A673 (cell line): ENCODE measurements at regions not wholly inside any gene's neighbourhood (a gene's known extent, or its start where the extent isn't known, plus 50 kb on each side); places are given as distances from the start of the nearest gene placed in this dataset.
A peak's percentile ranks its signal among the peaks of the same experiment; 100 is the strongest.

Experiments used
- BruUV-seq: library from RNA; stranded (reverse); fragments of 400-500 nt; replicated peaks from 2 replicates; lab custom pipeline; 2021; lab: Mats Ljungman, UMichigan
- CTCF ChIA-PET: fragments of 300-600 bp; sonication (Branson Sonifier 250); formaldehyde crosslinking; loops from one replicate; lab custom pipeline; 2022; ENCODE audit warnings: antibody characterized with exemption; lab: Charles Lee
- POLR2A ChIA-PET: fragments of 300-600 bp; sonication (Branson Sonifier 250); formaldehyde crosslinking; loops from one replicate; lab custom pipeline; 2022; ENCODE audit warnings: antibody characterized with exemption; ENCODE audit not compliant: low non-redundant PET; lab: Charles Lee
- DNase-seq: peaks from one replicate; pipeline ENCODE4 v3.0.0-alpha.2; 2015; ENCODE audit warnings: low spot score
- H3K27ac ChIP-seq: fragments of 200-600 bp; sonication (generic); 2 replicates; pipeline ENCODE4 v1.5.1; 2016; ENCODE audit warnings: mixed run types, low read depth, mild to moderate bottlenecking, mixed read lengths, antibody characterized with exemption, low read length; ENCODE audit not compliant: poor library complexity, severe bottlenecking
- H3K27me3 ChIP-seq: fragments of 200-600 bp; sonication (generic); replicated peaks from 2 replicates; pipeline ENCODE4 v1.6.1; 2017; ENCODE audit warnings: mixed run types, low read depth, mild to moderate bottlenecking, mixed read lengths, antibody characterized with exemption, low read length; ENCODE audit not compliant: insufficient read depth, poor library complexity
- H3K36me3 ChIP-seq: fragments of 200-600 bp; sonication (generic); 2 replicates; pipeline ENCODE4 v1.6.1; 2016; ENCODE audit warnings: mixed run types, mild to moderate bottlenecking, mixed read lengths, antibody characterized with exemption, low read length; ENCODE audit not compliant: insufficient read depth, poor library complexity, severe bottlenecking
- H3K4me1 ChIP-seq: fragments of 200-600 bp; sonication (generic); 2 replicates; pipeline ENCODE4 v1.6.1; 2017; ENCODE audit warnings: mixed run types, mild to moderate bottlenecking, mixed read lengths, antibody characterized with exemption, low read length; ENCODE audit not compliant: insufficient read depth, poor library complexity, severe bottlenecking
- H3K4me3 ChIP-seq: fragments of 200-600 bp; sonication (generic); 2 replicates; pipeline ENCODE4 v1.5.1; 2016; ENCODE audit warnings: low read depth, mixed run types, mild to moderate bottlenecking, mixed read lengths, low read length; ENCODE audit not compliant: poor library complexity, severe bottlenecking
- H3K9me3 ChIP-seq: fragments of 200-600 bp; sonication (generic); 2 replicates; pipeline ENCODE4 v1.6.1; 2016; ENCODE audit warnings: mixed run types, low read depth, mild to moderate bottlenecking, mixed read lengths, antibody characterized with exemption, low read length; ENCODE audit not compliant: poor library complexity, severe bottlenecking
- EZH2 ChIP-seq: fragments of 200-600 bp; sonication (generic); IDR thresholded peaks from 2 replicates; pipeline ENCODE4 v1.6.1; 2017; ENCODE audit warnings: borderline replicate concordance, low read depth, mild to moderate bottlenecking, mixed read lengths, antibody characterized with exemption, low read length; ENCODE audit not compliant: poor library complexity, severe bottlenecking
- intact Hi-C: fragments of 100-400 bp; cut with micrococcal nuclease; formaldehyde crosslinking; loops from one replicate; pipeline ENCODE4 v1.10.0; 2022; ENCODE audit not compliant: unreplicated experiment
- TF ChIP-seq, protein P1 (sequence below): fragments of 300-800, 200-600 bp; sonication (generic); conservative IDR thresholded peaks from 2 replicates; pipeline ENCODE4 v1.5.1; 2017; ENCODE audit warnings: low read depth, mild to moderate bottlenecking, antibody characterized with exemption, low read length, moderate library complexity, mixed read lengths

DNA sequence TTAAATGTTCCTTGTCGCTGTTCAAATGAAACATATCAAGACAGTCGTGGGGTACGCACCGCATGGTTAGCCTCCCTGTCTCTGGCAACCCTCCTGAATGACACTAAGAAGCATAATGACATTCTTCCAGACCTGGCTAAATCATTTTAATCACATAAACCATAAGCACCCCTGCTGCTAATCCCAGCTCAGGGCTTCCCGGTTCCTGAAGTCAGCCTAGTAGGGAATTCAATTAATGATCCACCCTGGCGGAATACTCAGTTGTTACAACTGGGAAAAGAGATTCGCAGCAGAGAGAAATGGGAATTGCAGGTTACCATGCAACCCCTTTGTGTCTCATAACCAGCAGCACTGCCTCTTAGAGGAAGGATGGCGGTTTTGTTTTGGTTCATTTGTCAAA is 200.8 kb upstream of the AGAP1 start:
- H3K36me3 ChIP-seq: no peaks in the 10 kb centered on the region
- BruUV-seq: no TSS peak
- no peak overlapping the region for H3K27ac ChIP-seq
- TF ChIP-seq, protein P1, sequence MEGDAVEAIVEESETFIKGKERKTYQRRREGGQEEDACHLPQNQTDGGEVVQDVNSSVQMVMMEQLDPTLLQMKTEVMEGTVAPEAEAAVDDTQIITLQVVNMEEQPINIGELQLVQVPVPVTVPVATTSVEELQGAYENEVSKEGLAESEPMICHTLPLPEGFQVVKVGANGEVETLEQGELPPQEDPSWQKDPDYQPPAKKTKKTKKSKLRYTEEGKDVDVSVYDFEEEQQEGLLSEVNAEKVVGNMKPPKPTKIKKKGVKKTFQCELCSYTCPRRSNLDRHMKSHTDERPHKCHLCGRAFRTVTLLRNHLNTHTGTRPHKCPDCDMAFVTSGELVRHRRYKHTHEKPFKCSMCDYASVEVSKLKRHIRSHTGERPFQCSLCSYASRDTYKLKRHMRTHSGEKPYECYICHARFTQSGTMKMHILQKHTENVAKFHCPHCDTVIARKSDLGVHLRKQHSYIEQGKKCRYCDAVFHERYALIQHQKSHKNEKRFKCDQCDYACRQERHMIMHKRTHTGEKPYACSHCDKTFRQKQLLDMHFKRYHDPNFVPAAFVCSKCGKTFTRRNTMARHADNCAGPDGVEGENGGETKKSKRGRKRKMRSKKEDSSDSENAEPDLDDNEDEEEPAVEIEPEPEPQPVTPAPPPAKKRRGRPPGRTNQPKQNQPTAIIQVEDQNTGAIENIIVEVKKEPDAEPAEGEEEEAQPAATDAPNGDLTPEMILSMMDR: no peak
- no peak for TF ChIP-seq EZH2
- ChIA-PET CTCF (no interaction called here), POLR2A (interaction anchor here (0.6 kb wide), 1 partner anchor 227 kb away, joined by 3 read pairs; no protein-coding TSS in a partner anchor)
- H3K4me3 ChIP-seq: no peak overlapping the region
- intact Hi-C loops: no loop called here
- no peak for DNase-seq
- no peaks in the 10 kb centered on the region for H3K9me3 ChIP-seq
- no peaks in the 10 kb centered on the region for H3K27me3 ChIP-seq
- peaks cover 5% of the 10 kb centered on the region for H3K4me1 ChIP-seq

DNA sequence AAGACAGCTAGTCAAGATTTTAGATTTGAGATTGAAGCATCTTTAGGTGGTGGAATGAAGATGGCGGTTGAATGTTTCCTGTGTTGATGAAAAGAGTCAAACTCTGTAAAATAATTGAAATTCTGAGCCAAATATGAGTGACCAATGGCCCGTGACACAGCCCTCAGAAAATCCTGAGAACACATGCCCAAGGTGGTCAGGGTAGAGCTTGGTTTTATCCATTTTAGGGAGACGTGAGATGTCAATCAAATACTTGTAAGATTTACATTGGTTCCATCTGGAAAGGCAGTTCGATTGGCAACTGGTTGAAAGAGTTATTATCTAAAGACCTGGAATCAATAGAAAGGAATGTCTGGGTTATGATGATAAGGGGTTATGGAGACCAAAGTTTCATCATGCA is 198.0 kb upstream of the AGAP1 start:
- Histone ChIP-seq H3K4me1 (peaks cover 4% of the 10 kb centered on the region), H3K27ac (no peak overlapping the region), H3K36me3 (no peaks in the 10 kb centered on the region), H3K9me3 (no peaks in the 10 kb centered on the region), H3K4me3 (no peak overlapping the region), H3K27me3 (no peaks in the 10 kb centered on the region)
- intact Hi-C loops: no loop called here
- ChIA-PET POLR2A (no interaction called here), CTCF (no interaction called here)
- no TSS peak for BruUV-seq
- TF ChIP-seq, protein P1: no peak
- no peak for TF ChIP-seq EZH2
- DNase-seq: no peak

DNA sequence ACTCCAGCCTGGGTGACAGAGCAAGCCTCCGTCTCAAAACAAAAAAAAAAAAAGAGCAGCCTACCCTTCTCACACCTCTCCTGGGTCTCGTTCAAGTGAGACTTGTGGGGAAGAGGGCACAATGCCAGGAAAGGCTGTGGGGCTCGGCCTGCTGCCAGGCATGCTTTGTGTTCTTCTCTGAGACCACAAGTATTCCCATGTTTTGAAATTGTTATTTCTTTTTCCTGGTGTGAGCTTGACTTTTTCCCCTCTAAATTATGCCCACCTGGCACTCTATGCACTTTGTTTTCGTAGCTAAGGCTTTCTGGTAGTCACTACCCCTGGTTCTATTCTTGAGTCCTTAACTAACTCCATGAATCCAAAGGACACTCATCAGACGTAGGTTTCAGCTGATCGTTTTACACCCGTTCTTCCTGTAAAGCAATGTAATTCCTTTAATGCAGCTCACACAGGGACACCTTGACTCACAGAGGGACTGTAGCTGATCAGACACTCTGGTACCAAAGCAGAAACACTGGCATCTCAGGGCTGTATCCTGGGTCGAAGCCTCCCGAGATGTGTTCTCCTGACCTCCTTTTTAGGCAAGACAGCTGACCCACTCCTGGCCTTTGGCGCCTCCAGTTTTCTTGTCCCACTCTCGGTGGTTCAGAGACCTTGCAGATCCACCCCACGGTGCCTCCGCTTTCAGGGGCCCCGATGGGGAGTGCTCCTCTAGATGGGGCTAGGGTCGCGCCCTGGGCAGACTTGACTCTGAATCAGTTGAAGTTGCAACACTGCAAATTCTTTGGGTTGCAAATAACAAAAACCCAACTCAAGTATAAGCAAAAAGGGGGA is 193.3 kb upstream of the AGAP1 start:
- Histone ChIP-seq H3K9me3 (no peaks in the 10 kb centered on the region), H3K4me3 (no peak overlapping the region), H3K4me1 (no peaks in the 10 kb centered on the region), H3K36me3 (no peaks in the 10 kb centered on the region), H3K27ac (no peak overlapping the region), H3K27me3 (no peaks in the 10 kb centered on the region)
- intact Hi-C loops: no loop called here
- peak; percentile 56 for DNase-seq
- POLR2A ChIA-PET: no interaction called here
- TF ChIP-seq, protein P1: no peak
- no peak for TF ChIP-seq EZH2
- CTCF ChIA-PET: no interaction called here
- no TSS peak for BruUV-seq
